ENCODE measurements at regions not wholly inside any gene's neighbourhood (a gene's known extent, or its start where the extent isn't known, plus 50 kb on each side); places are given as distances from the start of the nearest gene placed in this dataset.

- Histone ChIP-seq H3K4me3 (no peak overlapping the region), H3K27me3 (peaks cover 0 to 6% (median 0%) of the 10 kb centered on the region in 9 donors), H3K9me3 (no peaks in the 10 kb centered on the region), H3K4me1 (no peaks in the 10 kb centered on the region), H3K36me3 (no peaks in the 10 kb centered on the region), H3K27ac (no peak overlapping the region)
- TF ChIP-seq POLR2A (IDR thresholded peaks at IDR 0.05): no peak
- TF ChIP-seq, protein P1, sequence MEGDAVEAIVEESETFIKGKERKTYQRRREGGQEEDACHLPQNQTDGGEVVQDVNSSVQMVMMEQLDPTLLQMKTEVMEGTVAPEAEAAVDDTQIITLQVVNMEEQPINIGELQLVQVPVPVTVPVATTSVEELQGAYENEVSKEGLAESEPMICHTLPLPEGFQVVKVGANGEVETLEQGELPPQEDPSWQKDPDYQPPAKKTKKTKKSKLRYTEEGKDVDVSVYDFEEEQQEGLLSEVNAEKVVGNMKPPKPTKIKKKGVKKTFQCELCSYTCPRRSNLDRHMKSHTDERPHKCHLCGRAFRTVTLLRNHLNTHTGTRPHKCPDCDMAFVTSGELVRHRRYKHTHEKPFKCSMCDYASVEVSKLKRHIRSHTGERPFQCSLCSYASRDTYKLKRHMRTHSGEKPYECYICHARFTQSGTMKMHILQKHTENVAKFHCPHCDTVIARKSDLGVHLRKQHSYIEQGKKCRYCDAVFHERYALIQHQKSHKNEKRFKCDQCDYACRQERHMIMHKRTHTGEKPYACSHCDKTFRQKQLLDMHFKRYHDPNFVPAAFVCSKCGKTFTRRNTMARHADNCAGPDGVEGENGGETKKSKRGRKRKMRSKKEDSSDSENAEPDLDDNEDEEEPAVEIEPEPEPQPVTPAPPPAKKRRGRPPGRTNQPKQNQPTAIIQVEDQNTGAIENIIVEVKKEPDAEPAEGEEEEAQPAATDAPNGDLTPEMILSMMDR (IDR thresholded peaks at IDR 0.05): no peak
- no peak for ATAC-seq
- intact Hi-C loops (cut with DNase I): no loop called here
- 43 to 48% (median 45%) methylated on average over 8 of the region's 8 CpGs for WGBS, 4 donors
- DNase-seq: no peak
These were observed 158.3 kb upstream of the C2CD4B start for GRCh38 chr15:62323353-62323890.

DNA sequence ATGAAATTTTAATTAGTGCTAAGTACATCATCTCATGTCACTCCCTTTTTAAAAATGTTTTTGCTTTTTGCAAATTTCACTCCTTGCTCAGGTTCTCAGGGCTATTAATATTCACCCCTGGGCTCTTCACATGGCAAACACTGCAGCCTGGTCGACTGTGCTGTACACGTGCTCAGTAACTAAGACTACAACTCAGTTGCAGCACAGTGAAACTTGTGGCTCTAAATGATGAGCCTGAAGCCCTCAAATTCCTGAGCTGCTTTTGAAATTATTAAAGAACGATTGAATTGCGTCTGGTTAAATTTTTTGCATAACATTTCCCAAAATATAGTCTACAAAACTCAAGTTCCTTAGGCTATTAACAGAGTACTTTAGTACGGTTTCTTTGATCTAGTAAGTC lies 159.3 kb upstream of the C2CD4B start:
- ATAC-seq (peak in 1 of 4 donors; percentile 45), DNase-seq (no peak)
- WGBS, 4 donors: 73 to 82% (median 76%) methylated on average over 5 of the region's 5 CpGs
- Histone ChIP-seq H3K27me3 (peaks cover 0 to 6% (median 0%) of the 10 kb centered on the region in 9 donors), H3K27ac (no peak overlapping the region), H3K4me3 (no peak overlapping the region), H3K36me3 (no peaks in the 10 kb centered on the region), H3K9me3 (no peaks in the 10 kb centered on the region), H3K4me1 (no peaks in the 10 kb centered on the region)
- TF ChIP-seq, protein P1 (IDR thresholded peaks at IDR 0.05): no peak
- no peak for TF ChIP-seq POLR2A (IDR thresholded peaks at IDR 0.05)
- intact Hi-C loops (cut with DNase I): no loop called here

DNA sequence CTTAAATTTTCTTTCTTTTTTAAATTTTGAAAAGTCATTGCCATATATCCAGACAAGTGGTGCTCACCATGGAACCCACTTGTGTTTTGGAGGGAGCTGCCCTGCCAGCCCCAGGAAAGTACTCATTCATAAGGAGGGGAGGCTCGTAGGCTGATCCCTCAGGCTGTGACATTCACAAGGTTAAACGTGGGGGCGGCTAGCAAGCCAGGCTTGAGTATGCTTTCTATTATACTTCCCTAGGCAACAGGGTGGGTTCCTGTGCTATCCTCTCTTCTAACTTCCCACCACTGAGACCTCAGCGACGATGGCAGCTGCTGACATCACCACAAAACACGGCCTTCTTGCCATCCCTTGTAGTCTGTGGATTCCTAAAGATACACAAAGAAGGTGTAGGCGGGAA lies 160.5 kb upstream of the C2CD4B start:
- Histone ChIP-seq H3K9me3 (no peaks in the 10 kb centered on the region), H3K4me3 (no peak overlapping the region), H3K27ac (no peak overlapping the region), H3K4me1 (no peaks in the 10 kb centered on the region), H3K27me3 (peaks cover 0 to 6% (median 0%) of the 10 kb centered on the region in 9 donors), H3K36me3 (no peaks in the 10 kb centered on the region)
- intact Hi-C loops (cut with DNase I): no loop called here
- ATAC-seq: no peak
- TF ChIP-seq, protein P1 (IDR thresholded peaks at IDR 0.05): no peak
- no peak for TF ChIP-seq POLR2A (IDR thresholded peaks at IDR 0.05)
- WGBS, 4 donors: 75 to 77% (median 76%) methylated on average over 7 of the region's 7 CpGs
- DNase-seq: no peak

- ATAC-seq: no peak
- intact Hi-C loops (cut with DNase I): no loop called here
- Histone ChIP-seq H3K9me3 (no peaks in the 10 kb centered on the region), H3K36me3 (no peaks in the 10 kb centered on the region), H3K27ac (no peak overlapping the region), H3K27me3 (peaks cover 0 to 6% (median 0%) of the 10 kb centered on the region in 9 donors), H3K4me3 (no peak overlapping the region), H3K4me1 (no peaks in the 10 kb centered on the region)
- TF ChIP-seq POLR2A (IDR thresholded peaks at IDR 0.05): no peak
- TF ChIP-seq, protein P1 (IDR thresholded peaks at IDR 0.05): no peak
- no peak for DNase-seq
- 80 to 87% (median 83%) methylated on average over 3 of the region's 3 CpGs for WGBS, 4 donors
These were observed 161.5 kb upstream of the C2CD4B start for GRCh38 chr15:62326460-62327011.

All from heart left ventricle (tissue), 16 donors.